OCI-LY1 (cell line): ENCODE measurements at regions not wholly inside any gene's neighbourhood (a gene's known extent, or its start where the extent isn't known, plus 50 kb on each side); places are given as distances from the start of the nearest gene placed in this dataset.

ENCODE experiments used
- H2AFZ ChIP-seq: fragments of 200-600 bp; sonication (generic), shearing (Covaris generic); 2 replicates; pipeline ENCODE4 v1.6.0; 2014; ENCODE audit warnings: antibody characterized with exemption, mild to moderate bottlenecking, low read length
- H3F3A ChIP-seq: fragments of 200-600 bp; sonication (generic), shearing (Covaris generic); 2 replicates; pipeline ENCODE4 v1.6.0; 2014; ENCODE audit warnings: mild to moderate bottlenecking, antibody characterized with exemption, low read length, moderate library complexity; ENCODE audit not compliant: insufficient read depth
- H3K27ac ChIP-seq: fragments of 200-600 bp; sonication (generic); 2 replicates; pipeline ENCODE4 v1.5.1; 2014; ENCODE audit warnings: low read length, mixed run types, mild to moderate bottlenecking, low read depth; ENCODE audit not compliant: poor library complexity, severe bottlenecking
- H3K27me3 ChIP-seq: fragments of 200-600 bp; sonication (generic); 2 replicates; pipeline ENCODE4 v1.6.0; 2014; ENCODE audit warnings: antibody characterized with exemption, mild to moderate bottlenecking, low read length, moderate library complexity; ENCODE audit not compliant: insufficient read depth
- H3K36me3 ChIP-seq: fragments of 200-600 bp; sonication (generic); 2 replicates; pipeline ENCODE4 v1.6.1; 2014; ENCODE audit warnings: mild to moderate bottlenecking, antibody characterized with exemption, low read length, moderate library complexity, mixed read lengths; ENCODE audit not compliant: insufficient read depth
- H3K4me1 ChIP-seq: fragments of 200-600 bp; sonication (generic); 2 replicates; pipeline ENCODE4 v1.5.1; 2014; ENCODE audit warnings: mild to moderate bottlenecking, low read length, moderate library complexity; ENCODE audit not compliant: insufficient read depth, severe bottlenecking
- H3K4me2 ChIP-seq: fragments of 200-600 bp; sonication (generic), shearing (Covaris generic); 2 replicates; pipeline ENCODE4 v1.6.1; 2014; ENCODE audit warnings: low read length
- H3K4me3 ChIP-seq: fragments of 200-600 bp; sonication (generic); 2 replicates; pipeline ENCODE4 v1.5.1; 2014; ENCODE audit warnings: low read length, low read depth, mild to moderate bottlenecking, mixed read lengths; ENCODE audit not compliant: poor library complexity, severe bottlenecking
- H3K79me2 ChIP-seq: fragments of 200-600 bp; shearing (Covaris generic); 2 replicates; pipeline ENCODE4 v1.6.1; 2016; ENCODE audit warnings: mixed run types, low read length, mixed read lengths; ENCODE audit not compliant: insufficient read depth
- H3K9ac ChIP-seq: fragments of 200-600 bp; sonication (generic), shearing (Covaris generic); 2 replicates; pipeline ENCODE4 v1.6.1; 2014; ENCODE audit warnings: mild to moderate bottlenecking, low read length, mixed read lengths
- H3K9me2 ChIP-seq: fragments of 200-600 bp; sonication (generic), shearing (Covaris generic); 2 replicates; pipeline ENCODE4 v1.6.1; 2014; ENCODE audit warnings: low read depth, mild to moderate bottlenecking, low read length, mixed read lengths
- H3K9me3 ChIP-seq: fragments of 200-600 bp; shearing (Covaris generic); 2 replicates; pipeline ENCODE4 v1.6.1; 2014; ENCODE audit warnings: low read length, mixed read lengths
- H4K20me1 ChIP-seq: fragments of 200-600 bp; sonication (generic), shearing (Covaris generic); 2 replicates; pipeline ENCODE4 v1.6.0; 2016; ENCODE audit warnings: mild to moderate bottlenecking, low read length; ENCODE audit not compliant: insufficient read depth
- EZH2 ChIP-seq: fragments of 200-600 bp; sonication (generic), shearing (Covaris generic); IDR thresholded peaks from 2 replicates; pipeline ENCODE4 v1.8.0; 2017; ENCODE audit warnings: borderline replicate concordance, mixed run types, mild to moderate bottlenecking, antibody characterized with exemption, low read length, moderate library complexity, mixed read lengths
- TF ChIP-seq, protein P1 (sequence below): fragments of 200-600 bp; sonication (generic), shearing (Covaris generic); IDR thresholded peaks from 2 replicates; pipeline ENCODE4 v1.5.1; 2017; ENCODE audit warnings: mild to moderate bottlenecking, antibody characterized with exemption, low read length, moderate library complexity, mixed read lengths

DNA sequence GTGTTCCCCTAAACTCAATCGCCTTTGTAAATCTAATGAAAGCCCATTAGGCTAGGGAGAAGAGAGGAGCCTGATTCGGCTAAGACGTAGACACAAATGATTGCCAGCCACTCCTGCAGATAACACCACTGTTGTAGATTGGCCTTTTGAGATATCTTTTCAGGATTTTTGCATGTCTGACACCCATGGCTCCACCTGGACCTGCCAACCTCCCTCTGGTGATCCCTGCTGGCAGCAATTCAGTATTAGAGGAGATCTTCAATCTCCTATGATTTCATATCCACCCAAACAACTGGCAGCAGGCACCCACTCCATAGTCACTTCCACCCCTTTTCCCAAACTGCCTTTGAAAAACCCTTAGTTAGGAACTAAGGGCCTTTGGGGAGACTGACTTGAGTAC is 191.9 kb upstream of the UBL3 start:
- no peak overlapping the region for H3K27ac ChIP-seq
- H3K9me3 ChIP-seq: no peaks in the 10 kb centered on the region
- H3K27me3 ChIP-seq: no peaks in the 10 kb centered on the region; the same call in 1 of the 2 replicates
- H3K36me3 ChIP-seq: no peaks in the 10 kb centered on the region
- no peaks in the 10 kb centered on the region for H3F3A ChIP-seq
- H3K79me2 ChIP-seq: no peaks in the 10 kb centered on the region
- H3K4me2 ChIP-seq: no peak overlapping the region
- no peaks in the 10 kb centered on the region for H3K9me2 ChIP-seq
- TF ChIP-seq, protein P1, sequence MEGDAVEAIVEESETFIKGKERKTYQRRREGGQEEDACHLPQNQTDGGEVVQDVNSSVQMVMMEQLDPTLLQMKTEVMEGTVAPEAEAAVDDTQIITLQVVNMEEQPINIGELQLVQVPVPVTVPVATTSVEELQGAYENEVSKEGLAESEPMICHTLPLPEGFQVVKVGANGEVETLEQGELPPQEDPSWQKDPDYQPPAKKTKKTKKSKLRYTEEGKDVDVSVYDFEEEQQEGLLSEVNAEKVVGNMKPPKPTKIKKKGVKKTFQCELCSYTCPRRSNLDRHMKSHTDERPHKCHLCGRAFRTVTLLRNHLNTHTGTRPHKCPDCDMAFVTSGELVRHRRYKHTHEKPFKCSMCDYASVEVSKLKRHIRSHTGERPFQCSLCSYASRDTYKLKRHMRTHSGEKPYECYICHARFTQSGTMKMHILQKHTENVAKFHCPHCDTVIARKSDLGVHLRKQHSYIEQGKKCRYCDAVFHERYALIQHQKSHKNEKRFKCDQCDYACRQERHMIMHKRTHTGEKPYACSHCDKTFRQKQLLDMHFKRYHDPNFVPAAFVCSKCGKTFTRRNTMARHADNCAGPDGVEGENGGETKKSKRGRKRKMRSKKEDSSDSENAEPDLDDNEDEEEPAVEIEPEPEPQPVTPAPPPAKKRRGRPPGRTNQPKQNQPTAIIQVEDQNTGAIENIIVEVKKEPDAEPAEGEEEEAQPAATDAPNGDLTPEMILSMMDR: no peak
- no peak for TF ChIP-seq EZH2
- no peaks in the 10 kb centered on the region for H3K4me1 ChIP-seq
- H3K9ac ChIP-seq: no peak overlapping the region
- no peak overlapping the region for H2AFZ ChIP-seq
- no peak overlapping the region for H3K4me3 ChIP-seq
- H4K20me1 ChIP-seq: no peaks in the 10 kb centered on the region

DNA sequence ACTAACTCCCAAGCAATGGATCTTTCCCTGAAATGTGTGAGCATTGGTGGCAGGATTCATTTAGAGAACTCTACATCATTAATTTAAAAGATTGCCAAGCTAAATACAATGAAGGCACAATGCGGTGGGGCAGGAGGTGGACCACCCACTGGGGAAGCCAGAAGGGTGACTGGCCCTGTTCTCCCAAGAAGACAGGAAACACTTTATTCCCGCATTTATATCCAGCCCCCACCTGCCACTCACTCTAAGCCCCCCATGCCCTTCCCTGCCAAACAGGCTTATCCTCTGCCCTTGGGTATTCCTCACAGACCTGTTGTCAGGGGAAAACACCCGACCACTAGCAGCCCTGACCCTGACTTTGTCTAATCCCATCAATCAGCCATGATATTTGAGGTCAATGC is 189.1 kb upstream of the UBL3 start:
- TF ChIP-seq EZH2: no peak
- TF ChIP-seq, protein P1: no peak
- Histone ChIP-seq H3K27ac (no peak overlapping the region), H3K4me2 (no peak overlapping the region), H2AFZ (no peak overlapping the region), H3F3A (no peaks in the 10 kb centered on the region), H3K79me2 (no peaks in the 10 kb centered on the region), H3K4me1 (no peaks in the 10 kb centered on the region), H3K9me2 (no peaks in the 10 kb centered on the region), H4K20me1 (no peaks in the 10 kb centered on the region), H3K9me3 (no peaks in the 10 kb centered on the region), H3K9ac (no peak overlapping the region), H3K27me3 (no peaks in the 10 kb centered on the region; the same call in 1 of the 2 replicates), H3K36me3 (no peaks in the 10 kb centered on the region), H3K4me3 (no peak overlapping the region)

DNA sequence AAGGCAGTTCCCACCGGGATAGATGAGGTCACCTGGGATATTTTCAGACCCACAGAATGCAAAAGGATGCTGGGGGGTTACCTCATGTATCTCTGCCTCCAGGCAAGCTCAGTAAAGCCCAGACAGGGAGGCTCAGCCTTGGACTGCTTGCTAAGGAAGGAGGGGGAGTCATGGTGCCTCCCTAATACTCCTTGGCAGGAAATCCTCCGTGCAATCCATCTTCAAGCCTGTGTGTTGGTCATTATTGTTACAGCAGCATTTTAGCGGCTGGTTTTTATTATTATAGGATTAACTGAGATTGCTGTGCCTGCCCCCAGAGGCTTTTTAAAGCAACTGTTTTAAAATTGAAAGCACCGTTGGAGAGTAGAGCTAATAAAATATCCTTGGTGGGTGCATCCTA is 188.5 kb upstream of the UBL3 start:
- H2AFZ ChIP-seq: no peak overlapping the region
- TF ChIP-seq EZH2: no peak
- TF ChIP-seq, protein P1: no peak

More for the DNA sequence above, 188.5 kb upstream of the UBL3 start:
- H3K4me2 ChIP-seq: no peak overlapping the region
- no peaks in the 10 kb centered on the region for H4K20me1 ChIP-seq
- no peak overlapping the region for H3K9ac ChIP-seq
- H3K27me3 ChIP-seq: no peaks in the 10 kb centered on the region; the same call in 1 of the 2 replicates
- no peaks in the 10 kb centered on the region for H3K9me3 ChIP-seq
- H3K36me3 ChIP-seq: no peaks in the 10 kb centered on the region
- H3K27ac ChIP-seq: no peak overlapping the region
- H3K4me3 ChIP-seq: no peak overlapping the region
- H3K4me1 ChIP-seq: no peaks in the 10 kb centered on the region
- no peaks in the 10 kb centered on the region for H3K79me2 ChIP-seq
- no peaks in the 10 kb centered on the region for H3F3A ChIP-seq
- no peaks in the 10 kb centered on the region for H3K9me2 ChIP-seq
